HG03457 (cell line): ENCODE measurements at regions not wholly inside any gene's neighbourhood (a gene's known extent, or its start where the extent isn't known, plus 50 kb on each side); places are given as distances from the start of the nearest gene placed in this dataset.
"Not testable (repeated sequence)": the region's sequence is repeated elsewhere in the genome, so short reads cannot be mapped to it uniquely, and the experiment has no call there.

Experiments
- ATAC-seq: cut with Tn5 transposase; IDR thresholded peaks from one replicate; pipeline ENCODE4 v1.9.1; 2021; ENCODE audit warnings: moderate number of reproducible peaks; ENCODE audit not compliant: unreplicated experiment

DNA sequence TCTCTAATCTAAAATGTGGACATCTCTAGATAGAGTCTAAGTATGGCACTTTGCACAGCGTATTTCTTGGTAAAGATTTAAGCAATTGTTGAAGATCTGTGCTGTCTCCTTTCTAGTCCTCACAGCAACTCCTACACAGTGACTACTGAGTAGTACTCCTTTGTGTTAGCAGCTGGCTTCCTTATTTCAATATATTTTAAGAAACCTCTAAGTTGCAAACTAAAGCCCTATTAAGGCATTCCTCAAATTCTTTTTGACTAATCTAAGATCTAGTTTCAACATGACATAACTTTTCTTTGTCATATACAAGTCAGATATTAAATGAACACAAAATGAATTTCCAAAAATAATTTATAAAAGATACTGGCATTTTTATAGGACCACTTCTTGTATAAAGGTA, 121.8 kb upstream of the DNAJC10 start:
- no peak for ATAC-seq

DNA sequence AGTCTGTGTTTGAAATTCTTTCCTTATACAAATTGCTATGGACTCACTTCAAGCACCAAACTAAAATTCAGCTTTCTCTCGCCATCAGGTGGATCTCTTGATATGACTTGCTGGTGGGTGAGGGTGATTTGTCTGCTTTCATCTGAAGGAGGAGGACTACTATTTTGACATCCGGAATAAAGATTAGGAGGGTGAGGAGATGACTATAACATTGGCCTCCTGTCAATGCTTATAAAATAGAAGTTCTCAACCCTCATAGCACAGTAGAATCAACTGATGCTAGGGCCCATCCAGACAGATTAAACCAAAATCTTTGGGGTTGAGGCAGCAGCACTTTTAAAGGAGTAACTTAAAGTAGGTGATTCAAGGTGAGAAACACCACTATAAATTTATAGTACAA, 120.4 kb upstream of the DNAJC10 start:
- no peak for ATAC-seq

GRCh38 chr2:182597570-182598295, 118.3 kb upstream of the DNAJC10 start:
- no peak for ATAC-seq

DNA sequence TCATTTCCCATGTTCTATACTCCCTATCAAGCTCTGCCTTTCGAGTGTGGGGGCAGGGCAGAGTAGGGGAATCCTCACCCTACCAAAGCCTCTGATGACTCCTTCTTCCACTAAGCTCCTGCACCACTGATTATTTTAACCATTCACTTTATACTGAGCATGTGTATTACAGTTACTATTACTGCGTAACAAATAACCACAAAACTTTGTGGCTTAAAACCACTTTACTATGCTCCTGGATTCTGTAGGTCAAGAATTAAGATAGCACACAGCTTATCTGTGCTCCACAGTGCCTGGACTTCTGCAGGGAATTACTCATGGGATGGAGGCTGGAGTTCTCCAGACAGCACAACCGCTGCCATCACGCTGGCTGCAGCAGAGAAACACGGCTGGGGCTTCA, 117.4 kb upstream of the DNAJC10 start:
- no peak for ATAC-seq

GRCh38 chr2:182605166-182605565, 110.9 kb upstream of the DNAJC10 start:
- no peak for ATAC-seq

DNA sequence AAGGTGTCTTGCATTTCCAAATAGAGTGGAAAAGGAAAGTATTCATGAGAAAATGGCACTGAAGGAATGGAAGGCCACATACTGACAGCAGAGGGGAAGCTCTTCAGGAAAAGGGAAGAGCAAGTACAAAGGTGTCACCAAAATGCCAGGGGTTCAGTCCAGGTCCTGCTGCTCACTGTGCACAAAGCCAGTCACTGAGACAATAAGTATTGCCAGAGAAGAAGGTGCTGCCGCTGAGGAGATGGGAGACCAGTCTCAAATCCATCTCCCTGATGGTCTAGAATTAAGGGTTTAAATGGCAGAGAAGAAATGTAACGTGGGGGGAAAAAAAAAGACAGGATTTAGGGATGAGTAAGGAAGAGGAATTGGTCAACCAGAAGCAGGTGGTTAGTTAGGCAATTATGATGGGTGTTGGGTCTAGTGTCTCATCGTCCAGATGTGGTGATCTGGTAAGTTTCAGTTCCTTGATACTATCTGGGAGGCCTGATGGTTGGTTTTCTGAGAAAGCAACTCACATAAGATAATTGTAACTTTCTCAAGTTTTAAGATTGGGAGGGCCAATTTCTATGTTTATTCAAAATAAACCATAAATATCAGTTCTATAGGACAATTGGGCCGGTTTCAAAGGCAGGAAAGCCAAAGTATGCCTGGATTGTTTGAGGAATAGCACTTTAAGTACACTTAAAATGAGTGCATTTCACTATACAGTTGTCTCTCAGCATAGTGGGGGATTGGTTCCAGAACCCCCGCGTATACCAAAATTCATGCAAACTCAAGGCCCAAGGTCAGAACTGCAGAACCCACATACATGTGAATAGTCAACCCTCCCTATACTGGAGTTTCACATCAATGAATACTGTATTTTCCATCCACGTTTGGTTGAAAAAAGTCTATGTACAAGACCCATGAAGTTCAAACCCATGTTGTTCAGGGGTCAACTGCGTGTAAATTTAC, 109.1 kb upstream of the DNAJC10 start:
- ATAC-seq, result no peak

DNA sequence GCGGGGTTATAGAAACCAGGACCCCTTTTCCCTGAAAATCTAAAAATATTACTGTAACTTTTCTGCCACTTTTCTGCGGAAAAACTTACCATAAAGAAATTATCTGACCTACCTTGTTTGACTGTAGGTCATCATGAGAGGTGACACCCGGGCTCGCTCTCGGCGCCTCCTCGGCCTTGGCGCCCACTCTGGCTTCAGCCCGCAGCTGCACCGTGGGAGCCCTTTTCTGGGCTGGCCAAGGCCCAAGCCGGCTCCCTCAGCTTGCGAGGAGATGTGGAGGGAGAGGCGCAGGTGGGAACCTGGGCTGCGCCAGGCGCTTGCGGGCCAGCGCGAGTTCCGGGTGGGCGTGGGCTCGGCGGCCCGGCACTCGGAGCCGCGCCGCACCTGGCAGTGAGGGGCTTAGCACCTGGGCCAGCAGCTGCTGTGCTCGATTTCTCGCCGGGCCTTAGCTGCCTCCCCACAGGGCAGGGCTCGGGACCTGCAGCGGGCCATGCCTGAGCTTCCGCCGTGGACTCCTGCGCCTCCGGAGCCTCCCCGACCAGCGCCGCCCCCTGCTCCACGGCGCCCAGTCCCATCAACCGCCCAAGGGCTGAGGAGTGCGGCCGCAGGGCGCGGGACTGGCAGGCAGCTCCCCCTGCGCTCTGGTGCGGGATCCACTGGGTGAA, 107.7 kb upstream of the DNAJC10 start:
- ATAC-seq, result no peak

DNA sequence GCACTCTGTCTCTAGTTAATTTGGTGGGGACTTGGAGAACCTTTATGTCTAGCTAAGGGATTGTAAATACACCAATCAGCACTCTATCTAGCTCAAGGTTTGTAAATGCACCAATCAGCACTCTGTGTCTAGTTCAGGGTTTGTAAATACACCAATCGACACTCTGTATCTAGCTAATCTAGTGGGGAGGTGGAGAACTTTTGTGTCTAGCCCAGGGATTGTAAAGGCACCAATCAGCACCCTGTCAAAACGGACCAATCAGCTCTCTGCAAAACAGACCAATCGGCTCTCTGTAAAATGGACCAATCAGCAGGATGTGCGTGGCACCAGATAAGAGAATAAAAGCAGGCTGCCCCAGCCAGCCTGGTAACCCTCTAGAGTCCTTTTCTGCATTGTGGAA, 107.1 kb upstream of the DNAJC10 start:
- ATAC-seq, result not testable (repeated sequence)

GRCh38 chr2:182610231-182610630, 105.8 kb upstream of the DNAJC10 start:
- no peak for ATAC-seq

DNA sequence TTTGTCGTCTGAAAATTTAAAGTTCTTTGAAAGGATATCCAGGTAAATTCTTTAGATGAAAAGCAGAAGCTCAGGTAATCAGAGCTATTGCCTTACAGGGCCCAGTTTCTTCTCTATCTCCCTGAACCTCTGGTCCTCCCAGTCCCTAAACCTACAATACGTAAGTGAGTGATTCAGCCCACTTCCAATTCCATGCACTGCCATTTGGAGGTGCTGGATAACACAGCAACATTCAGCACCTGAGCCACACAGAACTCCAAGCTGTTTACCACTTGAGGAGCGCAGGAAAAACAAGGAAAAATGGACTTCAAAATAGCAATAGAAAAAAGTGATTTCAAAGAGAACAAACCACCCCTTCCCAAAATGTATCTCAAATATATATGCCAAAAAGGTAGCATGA, 105.0 kb upstream of the DNAJC10 start:
- no peak for ATAC-seq

GRCh38 chr2:182615036-182615435, 101.0 kb upstream of the DNAJC10 start:
- ATAC-seq, result no peak

GRCh38 chr2:182616471-182617393, 99.3 kb upstream of the DNAJC10 start:
- ATAC-seq, result no peak

DNA sequence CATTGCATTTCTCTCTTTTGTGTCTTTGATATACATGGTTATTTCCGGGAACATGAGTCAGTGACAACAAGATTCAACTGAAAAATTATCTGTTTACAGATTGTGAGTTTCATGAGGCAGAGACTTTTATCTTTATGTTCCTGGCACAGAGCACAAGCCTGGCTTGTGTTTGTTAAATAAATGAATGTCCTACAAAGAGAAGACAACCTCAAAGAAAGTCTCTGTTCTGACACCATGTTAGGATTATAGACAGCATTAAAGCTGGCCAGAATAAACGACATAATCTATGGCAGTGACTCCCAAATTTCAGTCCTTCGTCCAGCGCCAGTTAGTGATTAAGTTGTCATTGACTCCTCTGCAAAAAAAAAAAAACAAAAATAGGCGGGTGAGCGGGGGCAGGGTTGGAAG, 97.4 kb upstream of the DNAJC10 start:
- no peak for ATAC-seq

- no peak for ATAC-seq
Observed at GRCh38 chr2:182619276-182619675, 96.8 kb upstream of the DNAJC10 start.

DNA sequence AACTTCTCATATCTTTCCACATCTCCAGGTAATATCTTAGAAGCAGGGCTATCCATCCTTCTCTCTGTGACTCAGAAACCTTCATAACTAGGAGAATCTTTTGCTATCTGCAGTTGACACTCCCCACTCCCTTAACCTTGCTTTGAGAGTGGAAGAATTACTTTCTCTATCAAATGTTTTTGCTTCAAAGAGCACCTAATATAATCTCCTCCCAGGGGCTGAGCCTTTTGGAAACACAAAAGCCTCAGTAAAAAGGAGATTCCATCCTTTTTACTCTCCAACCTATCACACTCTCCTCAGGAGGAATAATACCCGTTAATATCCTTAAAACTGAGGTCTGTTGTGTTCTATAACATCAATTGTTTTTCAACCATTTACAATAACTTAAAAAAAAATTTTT, 94.9 kb upstream of the DNAJC10 start:
- ATAC-seq, result no peak

GRCh38 chr2:182621810-182622209, 94.2 kb upstream of the DNAJC10 start:
- ATAC-seq, result no peak

GRCh38 chr2:182622231-182622630, 93.8 kb upstream of the DNAJC10 start:
- no peak for ATAC-seq

GRCh38 chr2:182625814-182626213, 90.2 kb upstream of the DNAJC10 start:
- no peak for ATAC-seq

- ATAC-seq, result no peak
Observed at GRCh38 chr2:182628916-182629315, 87.1 kb upstream of the DNAJC10 start.

DNA sequence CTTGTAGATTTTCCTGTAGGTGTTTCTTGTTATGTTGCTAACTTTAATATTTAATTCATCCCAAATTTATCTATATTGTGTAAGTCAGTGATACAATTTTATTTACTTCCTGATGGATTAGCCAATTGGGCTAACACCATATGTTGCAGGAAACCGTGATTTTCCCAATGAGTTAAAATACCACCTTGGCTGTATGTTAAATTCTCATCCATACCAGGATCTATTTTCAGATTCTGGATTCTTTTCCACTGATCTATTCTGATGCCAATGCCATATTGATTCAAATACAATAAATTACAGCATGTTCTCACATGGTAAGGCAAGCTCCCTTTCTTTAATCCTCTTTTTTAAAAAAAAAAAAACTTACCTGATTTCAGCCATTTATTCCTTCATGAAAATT, 85.8 kb upstream of the DNAJC10 start:
- no peak for ATAC-seq

DNA sequence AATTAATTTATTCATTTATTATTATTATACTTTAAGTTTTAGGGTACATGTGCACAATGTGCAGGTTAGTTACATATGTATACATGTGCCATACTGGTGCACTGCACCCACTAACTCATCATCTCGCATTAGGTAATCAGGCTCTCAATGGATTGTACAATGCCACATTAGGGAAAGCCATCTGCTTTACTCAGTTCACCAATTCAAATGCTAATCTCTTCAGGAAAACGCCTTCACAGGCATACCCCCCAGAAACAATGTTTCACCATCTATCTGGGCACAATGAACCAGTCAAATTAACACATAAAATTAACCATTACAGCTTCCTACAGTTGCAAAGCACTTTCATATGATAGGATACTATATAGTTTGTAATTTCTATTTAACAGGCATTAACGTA, 84.8 kb upstream of the DNAJC10 start:
- no peak for ATAC-seq
